Thymus (tissue), 11 donors: ENCODE measurements at regions not wholly inside any gene's neighbourhood (a gene's known extent, or its start where the extent isn't known, plus 50 kb on each side); places are given as distances from the start of the nearest gene placed in this dataset.

ENCODE experiments used
- DNase-seq, 9 donors: peaks; one replicate each; pipeline ENCODE4 v3.0.0-alpha.2; 2013; ENCODE audit warnings: low spot score in 9 of 9, low read depth in 6 of 9, missing footprints in 1 of 9
- H3K27ac ChIP-seq, 2 donors: one replicate each; pipeline ENCODE4 v1.5.1; 2013; ENCODE audit warnings: control low read depth in 1 of 2, low read depth in 1 of 2, low read length in 1 of 2, mild to moderate bottlenecking in 1 of 2, moderate library complexity in 1 of 2
- H3K27me3 ChIP-seq, 2 donors: one replicate each; pipeline ENCODE4 v1.5.1; 2013; ENCODE audit warnings: low read length in 1 of 2; ENCODE audit not compliant: control insufficient read depth in 2 of 2, insufficient read depth in 1 of 2
- H3K36me3 ChIP-seq, 2 donors: one replicate each; pipeline ENCODE4 v1.5.1; 2013; ENCODE audit warnings: low read length in 1 of 2, mild to moderate bottlenecking in 1 of 2, moderate library complexity in 1 of 2; ENCODE audit not compliant: control insufficient read depth in 2 of 2, insufficient read depth in 2 of 2
- H3K4me1 ChIP-seq, 2 donors: one replicate each; pipeline ENCODE4 v1.5.1; 2013; ENCODE audit warnings: low read length in 2 of 2; ENCODE audit not compliant: control insufficient read depth in 2 of 2, insufficient read depth in 2 of 2
- H3K4me3 ChIP-seq, 2 donors: one replicate each; pipeline ENCODE4 v1.5.1; 2013; ENCODE audit warnings: low read length in 2 of 2, control low read depth in 1 of 2, mild to moderate bottlenecking in 1 of 2
- H3K9me3 ChIP-seq, 2 donors: one replicate each; pipeline ENCODE4 v1.5.1; 2013; ENCODE audit warnings: low read length in 1 of 2, mild to moderate bottlenecking in 1 of 2; ENCODE audit not compliant: control insufficient read depth in 2 of 2, insufficient read depth in 1 of 2
- WGBS: extraction: QIAGEN DNeasy Blood & Tissue Kit; methylation state at CpG from one replicate; pipeline ENCODE4 v1.1.7; 2013; 5-methylcytosine and 5-hydroxymethylcytosine counted together
- donor health status: healthy.

DNA sequence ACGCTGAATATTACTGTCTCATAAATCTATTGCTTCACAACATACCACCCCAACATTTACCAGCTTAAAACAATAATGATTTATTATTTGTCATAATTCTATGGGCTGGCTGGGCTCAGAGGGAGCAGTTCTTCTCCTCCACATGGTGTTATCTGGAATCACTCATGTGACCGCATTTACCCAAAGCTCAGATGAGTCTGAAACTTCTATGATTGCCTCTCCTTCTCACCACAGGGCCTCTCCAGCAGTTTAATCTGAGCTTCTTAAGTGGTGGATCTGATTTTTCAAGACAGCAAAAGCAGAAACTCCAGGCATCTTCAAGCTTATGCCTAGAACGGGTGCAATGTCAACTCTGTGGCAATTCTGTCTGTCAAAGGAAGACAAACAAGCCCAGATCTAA, 210.3 kb upstream of the ADRA1B start:
- Histone ChIP-seq H3K27ac (no peak overlapping the region), H3K9me3 (no peaks in the 10 kb centered on the region), H3K27me3 (no peaks in the 10 kb centered on the region), H3K4me1 (no peaks in the 10 kb centered on the region), H3K4me3 (no peak overlapping the region), H3K36me3 (no peaks in the 10 kb centered on the region)
- 97% methylated on average over 3 of the region's 3 CpGs for WGBS
- DNase-seq: no peak

DNA sequence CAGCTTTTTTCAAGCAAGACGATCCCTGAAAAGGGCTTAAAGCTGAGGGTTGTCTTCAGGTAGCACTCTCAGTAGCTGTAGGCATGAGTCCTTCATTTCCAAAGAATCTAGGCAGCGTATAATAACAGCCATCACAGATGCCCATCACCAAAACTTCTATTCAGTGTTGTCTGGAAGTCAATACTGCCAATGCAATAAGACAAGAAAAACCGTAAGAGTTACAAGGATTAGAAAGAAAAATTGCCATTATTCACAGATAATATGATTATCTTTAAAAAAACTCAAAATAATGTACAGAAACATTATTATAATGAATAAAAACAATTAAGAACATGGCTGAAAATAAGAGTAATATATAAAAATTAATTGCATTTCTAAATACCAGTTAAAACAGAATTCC, 208.2 kb upstream of the ADRA1B start:
- H3K4me1 ChIP-seq: no peaks in the 10 kb centered on the region
- no peaks in the 10 kb centered on the region for H3K9me3 ChIP-seq
- no peaks in the 10 kb centered on the region for H3K36me3 ChIP-seq
- H3K27me3 ChIP-seq: no peaks in the 10 kb centered on the region
- no peak overlapping the region for H3K27ac ChIP-seq
- no peak overlapping the region for H3K4me3 ChIP-seq
- DNase-seq: no peak
- WGBS: 96% methylated on average over 3 of the region's 3 CpGs

DNA sequence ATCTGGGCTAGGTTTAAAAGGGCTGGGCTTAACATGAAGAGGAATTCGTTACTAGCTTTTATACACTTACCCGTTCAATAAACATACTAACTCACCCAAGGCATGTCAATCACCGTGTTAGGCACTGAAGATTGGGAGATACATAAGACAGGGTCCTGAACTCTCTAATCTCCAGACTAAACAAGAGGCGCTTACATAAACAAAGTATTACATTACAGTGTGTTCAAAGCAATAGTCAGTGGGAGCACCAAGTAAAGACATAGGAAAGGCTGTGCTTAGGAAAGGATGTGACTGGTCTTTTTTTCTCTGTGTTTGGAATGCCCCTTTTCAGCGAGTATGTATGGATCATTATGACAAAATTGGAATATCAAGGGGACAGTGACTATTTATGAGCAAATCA, 203.6 kb upstream of the ADRA1B start:
- no peak overlapping the region for H3K4me3 ChIP-seq
- H3K27me3 ChIP-seq: no peaks in the 10 kb centered on the region
- H3K4me1 ChIP-seq: no peaks in the 10 kb centered on the region
- H3K36me3 ChIP-seq: no peaks in the 10 kb centered on the region
- H3K9me3 ChIP-seq: no peaks in the 10 kb centered on the region
- 87% methylated on average over 5 of the region's 5 CpGs for WGBS
- no peak for DNase-seq
- H3K27ac ChIP-seq: no peak overlapping the region

DNA sequence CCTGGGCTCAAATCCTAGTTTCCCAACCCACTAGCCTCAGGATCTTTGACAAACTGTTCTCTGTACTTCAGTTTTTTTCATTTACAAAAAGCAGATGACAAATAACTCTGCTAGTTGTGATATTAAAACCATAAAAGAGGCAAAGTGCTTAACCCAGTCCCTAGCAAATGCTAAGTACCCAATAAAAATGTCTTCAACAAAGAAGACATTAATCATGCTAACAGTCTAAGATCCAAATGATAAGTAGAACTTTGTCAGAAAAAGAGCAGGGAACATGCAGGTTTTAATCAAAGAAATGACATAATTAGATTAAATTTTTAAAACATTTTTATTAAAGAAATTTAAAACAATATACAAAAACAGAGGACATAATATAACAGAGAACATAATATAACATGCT, 203.0 kb upstream of the ADRA1B start:
- no peaks in the 10 kb centered on the region for H3K36me3 ChIP-seq
- no peaks in the 10 kb centered on the region for H3K27me3 ChIP-seq
- H3K27ac ChIP-seq: no peak overlapping the region
- H3K4me3 ChIP-seq: no peak overlapping the region
- no peaks in the 10 kb centered on the region for H3K4me1 ChIP-seq
- no peak for DNase-seq
- no peaks in the 10 kb centered on the region for H3K9me3 ChIP-seq

DNA sequence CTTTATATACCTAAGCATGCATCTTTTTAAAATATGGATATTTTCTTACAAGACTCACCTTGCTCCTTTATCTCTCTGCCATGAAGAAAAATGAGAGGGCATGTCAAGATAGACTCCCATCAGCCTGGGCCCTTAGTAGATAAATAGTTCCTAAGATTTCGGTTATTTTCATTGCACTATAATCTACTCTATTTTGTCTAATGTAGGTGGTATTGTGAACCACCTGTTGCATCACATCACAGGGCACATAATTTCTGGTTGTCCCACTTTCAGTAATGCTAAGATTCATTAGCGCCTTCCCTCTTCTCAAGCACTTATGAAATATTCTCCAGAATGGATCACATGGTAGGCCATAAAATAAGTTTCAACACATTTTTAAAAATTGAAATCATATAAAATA, 202.5 kb upstream of the ADRA1B start:
- H3K36me3 ChIP-seq: no peaks in the 10 kb centered on the region
- H3K4me3 ChIP-seq: no peak overlapping the region
- H3K27ac ChIP-seq: no peak overlapping the region
- no peaks in the 10 kb centered on the region for H3K27me3 ChIP-seq
- H3K9me3 ChIP-seq: no peaks in the 10 kb centered on the region
- no peaks in the 10 kb centered on the region for H3K4me1 ChIP-seq
- WGBS: 96% methylated on average over 2 of the region's 2 CpGs
- no peak for DNase-seq

DNA sequence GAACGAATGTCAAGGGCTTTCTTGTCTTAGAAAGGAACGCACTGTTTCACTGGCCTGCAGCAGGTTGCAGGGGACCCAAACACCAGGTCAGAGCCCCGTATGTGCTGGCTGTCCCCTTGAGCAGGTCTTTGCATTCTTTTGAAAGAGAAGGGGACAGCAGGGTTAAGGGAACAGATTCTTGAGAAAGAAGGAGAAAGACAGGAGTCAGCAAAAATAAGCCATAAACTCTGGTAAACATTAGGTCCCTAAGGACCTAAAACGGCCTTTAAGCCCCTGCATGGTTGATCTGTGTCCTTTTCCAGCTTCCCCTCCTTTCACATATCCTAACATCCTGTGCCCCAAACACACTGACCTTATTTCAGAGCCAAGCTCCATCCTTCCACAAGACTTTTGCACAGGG, 190.8 kb upstream of the ADRA1B start:
- 91% methylated on average over 4 of the region's 4 CpGs for WGBS
- Histone ChIP-seq H3K9me3 (no peaks in the 10 kb centered on the region), H3K27ac (no peak overlapping the region), H3K36me3 (no peaks in the 10 kb centered on the region), H3K4me3 (no peak overlapping the region), H3K4me1 (no peaks in the 10 kb centered on the region), H3K27me3 (no peaks in the 10 kb centered on the region)
- no peak for DNase-seq

DNA sequence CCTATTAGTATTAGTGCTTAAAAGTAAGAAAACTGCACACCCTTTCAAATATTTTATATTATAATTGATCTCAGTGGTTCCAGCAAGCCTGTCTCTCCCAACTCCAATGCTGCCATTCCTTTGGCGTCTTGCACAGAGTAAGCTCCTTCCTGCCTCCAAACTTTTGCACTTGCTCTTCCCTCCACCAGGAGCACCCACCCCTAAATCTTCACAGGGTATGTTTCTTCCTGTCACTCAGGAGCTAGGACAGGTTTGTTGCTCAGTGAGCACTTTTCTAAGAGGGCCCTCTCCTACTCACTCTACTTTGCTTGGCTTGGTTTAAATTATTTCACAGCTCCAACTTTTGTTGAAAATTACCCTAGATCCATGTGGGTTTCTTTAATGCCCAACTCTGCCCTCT, 189.1 kb upstream of the ADRA1B start:
- WGBS: 100% methylated on average over 1 of the region's 1 CpG
- Histone ChIP-seq H3K36me3 (no peaks in the 10 kb centered on the region), H3K9me3 (no peaks in the 10 kb centered on the region), H3K27ac (no peak overlapping the region), H3K4me3 (no peak overlapping the region), H3K4me1 (peaks cover 0 to 2% of the 10 kb centered on the region in 2 donors), H3K27me3 (no peaks in the 10 kb centered on the region)
- DNase-seq: no peak

DNA sequence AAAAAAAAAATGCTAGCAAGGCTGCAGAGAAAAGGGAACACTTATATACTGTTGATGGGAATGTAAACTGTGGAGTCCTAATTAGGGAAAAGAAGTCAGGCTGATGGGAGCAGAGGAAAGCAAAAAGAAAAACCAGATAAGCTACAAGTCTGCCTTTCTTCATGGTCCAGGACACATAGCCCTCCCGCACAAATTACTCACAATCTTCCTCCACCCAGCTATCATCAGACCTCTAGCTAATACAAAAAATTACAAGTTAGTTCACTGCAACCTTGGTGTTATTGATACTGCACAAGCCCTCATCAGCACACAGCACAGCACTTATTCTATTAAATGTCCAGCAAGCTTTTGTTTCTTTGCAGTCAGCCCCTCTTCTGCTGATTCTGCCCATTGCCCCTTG, 186.0 kb upstream of the ADRA1B start:
- Histone ChIP-seq H3K4me3 (no peak overlapping the region), H3K27ac (no peak overlapping the region), H3K4me1 (peaks cover 0 to 22% of the 10 kb centered on the region in 2 donors), H3K9me3 (no peaks in the 10 kb centered on the region), H3K27me3 (no peaks in the 10 kb centered on the region), H3K36me3 (no peaks in the 10 kb centered on the region)
- 91% methylated on average over 1 of the region's 1 CpG for WGBS
- DNase-seq: no peak

DNA sequence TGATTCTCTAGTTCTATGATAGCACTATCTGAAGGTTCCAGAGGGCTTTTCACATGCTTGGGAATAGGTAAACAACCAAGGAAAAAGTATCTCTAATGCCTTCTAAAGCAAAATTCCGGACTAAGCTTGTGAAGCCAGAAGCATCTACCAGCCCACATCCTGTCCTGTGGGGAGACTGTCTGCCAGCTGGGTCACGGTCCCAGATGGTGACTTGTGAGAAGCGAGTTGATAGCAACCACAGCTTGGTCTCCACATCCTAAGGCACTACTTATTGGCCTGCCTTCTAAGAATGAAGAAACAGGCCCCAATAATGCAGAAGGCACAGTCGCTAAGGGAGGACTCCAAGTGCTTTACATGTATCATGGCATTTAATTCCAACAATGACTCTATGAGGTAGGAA, 184.1 kb upstream of the ADRA1B start:
- Histone ChIP-seq H3K4me1 (peaks cover 0 to 22% of the 10 kb centered on the region in 2 donors), H3K36me3 (no peaks in the 10 kb centered on the region), H3K27me3 (no peaks in the 10 kb centered on the region), H3K27ac (no peak overlapping the region), H3K4me3 (no peak overlapping the region), H3K9me3 (no peaks in the 10 kb centered on the region)
- DNase-seq: peak in 4 of 9 donors; percentile 12 to 56 (median 15)
- 6% methylated on average over 4 of the region's 4 CpGs for WGBS

DNA sequence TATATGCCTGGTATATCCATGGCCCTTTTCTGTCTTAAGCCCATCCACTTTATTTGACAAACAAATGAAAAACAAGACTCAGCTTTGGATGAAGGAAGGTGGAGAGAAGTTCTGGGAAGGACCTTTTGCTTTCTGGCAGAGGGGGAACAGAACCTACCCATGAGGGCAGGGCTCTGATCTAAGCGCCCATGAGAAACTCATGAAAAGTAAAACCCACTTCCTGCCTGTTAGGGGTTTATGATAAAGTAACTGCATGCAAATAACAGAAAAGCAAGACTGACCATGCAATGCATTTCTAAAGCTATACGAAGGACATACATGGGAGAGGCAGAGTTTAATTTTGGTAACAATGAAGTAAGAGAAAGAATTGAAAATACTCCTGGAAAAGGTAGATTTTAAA, 181.9 kb upstream of the ADRA1B start:
- Histone ChIP-seq H3K36me3 (no peaks in the 10 kb centered on the region), H3K4me1 (peaks cover 0 to 22% of the 10 kb centered on the region in 2 donors), H3K27me3 (no peaks in the 10 kb centered on the region), H3K9me3 (no peaks in the 10 kb centered on the region), H3K27ac (no peak overlapping the region), H3K4me3 (no peak overlapping the region)
- 17% methylated on average over 2 of the region's 2 CpGs for WGBS
- peak in 1 of 9 donors; percentile 34 for DNase-seq
